Lung (tissue), 11 donors: ENCODE measurements at regions not wholly inside any gene's neighbourhood (a gene's known extent, or its start where the extent isn't known, plus 50 kb on each side); places are given as distances from the start of the nearest gene placed in this dataset.

Source experiments
- ATAC-seq: fragments of 200-7000 bp; cut with Tn5 transposase; one replicate; pipeline ENCODE4 v1.9.1; 2020; ENCODE audit warnings: moderate number of reproducible peaks; ENCODE audit not compliant: insufficient read depth, low FRiP score
- DNase-seq, 3 donors: peaks; one replicate each; pipeline ENCODE4 v3.0.0-alpha.2; 2013 to 2017
- H3K27ac ChIP-seq, 2 donors: one replicate each; pipeline ENCODE4 v1.5.1; 2013; ENCODE audit warnings: mild to moderate bottlenecking in 2 of 2, moderate library complexity in 2 of 2, control low read depth in 1 of 2, inconsistent platforms in 1 of 2, low read depth in 1 of 2, low read length in 1 of 2
- H3K27me3 ChIP-seq, 3 donors: one replicate each; pipeline ENCODE4 v1.5.1; 2013; ENCODE audit warnings: low read length in 2 of 3; ENCODE audit not compliant: control insufficient read depth in 3 of 3, insufficient read depth in 3 of 3
- H3K36me3 ChIP-seq, 4 donors: one replicate each; pipeline ENCODE4 v1.5.1; 2013; ENCODE audit warnings: low read length in 4 of 4, mild to moderate bottlenecking in 1 of 4, moderate library complexity in 1 of 4; ENCODE audit not compliant: control insufficient read depth in 4 of 4, insufficient read depth in 4 of 4
- H3K4me1 ChIP-seq, 5 donors: one replicate each; pipeline ENCODE4 v1.5.1; 2013; ENCODE audit warnings: low read length in 5 of 5, mild to moderate bottlenecking in 2 of 5, moderate library complexity in 1 of 5; ENCODE audit not compliant: control insufficient read depth in 5 of 5, insufficient read depth in 5 of 5
- H3K4me3 ChIP-seq: one replicate; pipeline ENCODE4 v1.5.1; 2013; ENCODE audit warnings: mild to moderate bottlenecking, control low read depth, moderate library complexity
- H3K9ac ChIP-seq, 2 donors: one replicate each; pipeline ENCODE4 v1.5.1; 2013; ENCODE audit warnings: low read length in 2 of 2, control low read depth in 1 of 2; ENCODE audit not compliant: insufficient read depth in 1 of 2
- H3K9me3 ChIP-seq, 4 donors: one replicate each; pipeline ENCODE4 v1.5.1; 2013; ENCODE audit warnings: low read length in 3 of 4, mild to moderate bottlenecking in 1 of 4, moderate library complexity in 1 of 4; ENCODE audit not compliant: control insufficient read depth in 4 of 4, insufficient read depth in 3 of 4
- CTCF ChIP-seq: IDR thresholded peaks from 2 replicates; pipeline ENCODE4 v1.5.1; 2012; ENCODE audit warnings: mild to moderate bottlenecking; ENCODE audit errors: control extremely low read depth, extremely low read depth
- WGBS, 2 donors: extraction: QIAGEN DNeasy Blood & Tissue Kit; methylation state at CpG; one replicate each; pipeline ENCODE4 v1.1.7; 2013; 5-methylcytosine and 5-hydroxymethylcytosine counted together
- donor health status: control.
- donor health status: control.
- donor health status: Bipolar disorder and iron deficiency.
- donor health status: healthy.
- donor health status: DM: yes; HTN: yes; CAD: no.

DNA sequence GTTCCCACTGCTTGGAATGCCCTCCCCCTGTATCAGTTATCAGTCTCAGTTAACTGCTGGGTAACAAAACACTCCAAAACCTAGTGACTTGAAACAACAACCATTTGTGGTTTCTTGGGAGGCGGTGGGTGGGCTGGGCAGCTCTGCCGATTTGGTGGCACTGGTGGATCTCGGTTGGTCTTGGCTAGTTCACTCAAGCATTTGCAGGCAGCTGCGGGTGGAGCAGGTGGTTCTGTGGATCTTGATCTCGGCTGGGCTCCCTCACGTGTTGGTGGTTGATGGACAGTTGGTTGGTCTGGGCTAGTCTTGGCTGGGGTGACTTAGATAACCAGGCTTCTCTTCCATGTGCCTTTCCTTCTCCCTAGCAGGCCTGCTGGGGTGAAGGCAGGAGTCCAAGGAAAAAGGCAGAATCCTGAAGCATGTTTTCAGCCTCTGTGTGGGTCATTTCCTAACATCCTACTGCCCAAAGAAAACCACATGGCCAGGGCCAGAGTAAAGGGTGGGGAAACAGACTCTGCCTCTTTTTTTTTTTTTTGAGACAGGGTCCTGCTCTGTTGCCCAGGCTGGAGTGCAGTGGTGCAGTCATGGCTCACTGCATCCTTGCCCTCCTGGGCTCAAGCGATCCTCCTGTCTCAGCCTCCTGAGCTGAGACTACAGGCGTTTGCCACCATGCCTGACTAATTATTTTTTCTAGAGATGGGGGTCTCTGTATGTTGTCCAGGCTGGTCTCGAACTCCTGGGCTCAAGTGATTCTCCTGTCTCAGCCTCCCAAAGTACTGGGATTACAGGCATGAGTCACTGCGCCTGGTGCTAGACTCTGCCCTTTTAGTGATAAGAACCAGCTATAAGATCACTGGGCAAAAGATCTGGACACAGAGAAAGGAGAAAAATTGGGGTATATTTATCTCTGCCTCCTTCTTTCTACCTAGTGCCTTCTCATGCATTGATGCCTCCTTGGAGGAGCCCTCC, 183.7 kb downstream of the RGS3 start:
- peaks cover 0 to 18% (median 0%) of the 10 kb centered on the region in 5 donors for H3K4me1 ChIP-seq
- no peak for TF ChIP-seq CTCF
- ATAC-seq, result no peak
- no peak overlapping the region for H3K4me3 ChIP-seq
- H3K36me3 ChIP-seq, result no peaks in the 10 kb centered on the region
- no peaks in the 10 kb centered on the region for H3K27me3 ChIP-seq
- H3K27ac ChIP-seq, result no peak overlapping the region
- 94% methylated on average over 10 of the region's 10 CpGs for WGBS, 2 donors
- no peaks in the 10 kb centered on the region for H3K9me3 ChIP-seq
- DNase-seq, result no peak
- no peak overlapping the region for H3K9ac ChIP-seq

DNA sequence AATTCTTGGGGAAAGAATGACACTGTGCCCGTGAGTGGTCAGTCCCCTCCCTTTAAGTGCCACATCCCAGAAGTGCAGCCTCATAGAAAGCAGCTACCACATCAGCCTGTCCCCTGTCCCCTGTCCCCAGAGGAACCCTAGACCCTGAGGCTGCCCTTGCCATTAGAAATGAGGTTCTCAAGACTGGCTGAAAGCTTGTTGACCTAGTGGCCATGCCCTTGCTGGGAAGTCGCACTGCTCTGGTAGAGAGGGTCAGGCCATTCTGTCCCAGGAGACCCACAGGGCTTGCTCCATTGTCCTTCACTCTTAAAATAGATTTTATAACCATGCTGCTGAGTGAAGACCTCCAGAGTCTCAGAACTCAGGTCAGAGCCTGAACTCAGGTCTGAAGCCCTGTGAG, 184.5 kb downstream of the RGS3 start:
- DNase-seq, result no peak
- peaks cover 0 to 18% (median 0%) of the 10 kb centered on the region in 5 donors for H3K4me1 ChIP-seq
- no peak for TF ChIP-seq CTCF
- no peak overlapping the region for H3K27ac ChIP-seq
- H3K9me3 ChIP-seq, result no peaks in the 10 kb centered on the region
- H3K9ac ChIP-seq, result no peak overlapping the region
- H3K36me3 ChIP-seq, result no peaks in the 10 kb centered on the region
- ATAC-seq, result no peak
- H3K27me3 ChIP-seq, result no peaks in the 10 kb centered on the region
- H3K4me3 ChIP-seq, result no peak overlapping the region
- WGBS, 2 donors, result 78 to 82% methylated on average over 2 of the region's 2 CpGs

GRCh38 chr9:113648586-113648985, 185.1 kb downstream of the RGS3 start:
- no peak for TF ChIP-seq CTCF
- Histone ChIP-seq H3K4me1 (peaks cover 0 to 18% (median 0%) of the 10 kb centered on the region in 5 donors), H3K4me3 (no peak overlapping the region), H3K36me3 (no peaks in the 10 kb centered on the region), H3K27ac (no peak overlapping the region), H3K9me3 (no peaks in the 10 kb centered on the region), H3K27me3 (no peaks in the 10 kb centered on the region), H3K9ac (no peak overlapping the region)
- no peak for ATAC-seq
- WGBS, 2 donors, result 82 to 89% methylated on average over 7 of the region's 7 CpGs
- DNase-seq, result peak in 1 of 3 donors; percentile 35
